Activated CD4-positive, alpha-beta T cell treated with anti-CD3 and anti-CD28 coated beads, Interleukin-2, amount 10 ng/mL, durations not matched to agents 7 days and 5 days (primary cell): ENCODE measurements at regions not wholly inside any gene's neighbourhood (a gene's known extent, or its start where the extent isn't known, plus 50 kb on each side); places are given as distances from the start of the nearest gene placed in this dataset.
"Not testable (repeated sequence)": the region's sequence is repeated elsewhere in the genome, so short reads cannot be mapped to it uniquely, and the experiment has no call there.

Experiments used
- CTCF ChIA-PET: fragments of 350-600 bp; sonication (Branson Sonifier 250); formaldehyde crosslinking; loops from one replicate; lab custom pipeline; 2021; ENCODE audit warnings: antibody characterized with exemption; lab: Charles Lee
- POLR2A ChIA-PET: fragments of 350-600 bp; sonication (Branson Sonifier 250); formaldehyde crosslinking; loops from one replicate; lab custom pipeline; 2021; ENCODE audit warnings: antibody characterized with exemption; lab: Charles Lee
- DNase-seq: peaks from one replicate; pipeline ENCODE4 v3.0.0-alpha.2; 2020
- H3K27ac Mint-ChIP-seq: one replicate; pipeline ENCODE4 v1.8.0; 2021; ENCODE audit warnings: mild to moderate bottlenecking, moderate library complexity, mixed read lengths
- H3K27me3 Mint-ChIP-seq: one replicate; pipeline ENCODE4 v1.8.0; 2021; ENCODE audit warnings: mixed read lengths
- H3K36me3 Mint-ChIP-seq: one replicate; pipeline ENCODE4 v1.8.0; 2021; ENCODE audit warnings: low read depth, mixed read lengths
- H3K4me1 Mint-ChIP-seq: one replicate; pipeline ENCODE4 v1.8.0; 2021; ENCODE audit warnings: mixed read lengths
- H3K4me3 Mint-ChIP-seq: one replicate; pipeline ENCODE4 v1.8.0; 2021; ENCODE audit warnings: mild to moderate bottlenecking, moderate library complexity, mixed read lengths
- H3K9me3 Mint-ChIP-seq: one replicate; pipeline ENCODE4 v1.8.0; 2021; ENCODE audit warnings: mixed read lengths

DNA sequence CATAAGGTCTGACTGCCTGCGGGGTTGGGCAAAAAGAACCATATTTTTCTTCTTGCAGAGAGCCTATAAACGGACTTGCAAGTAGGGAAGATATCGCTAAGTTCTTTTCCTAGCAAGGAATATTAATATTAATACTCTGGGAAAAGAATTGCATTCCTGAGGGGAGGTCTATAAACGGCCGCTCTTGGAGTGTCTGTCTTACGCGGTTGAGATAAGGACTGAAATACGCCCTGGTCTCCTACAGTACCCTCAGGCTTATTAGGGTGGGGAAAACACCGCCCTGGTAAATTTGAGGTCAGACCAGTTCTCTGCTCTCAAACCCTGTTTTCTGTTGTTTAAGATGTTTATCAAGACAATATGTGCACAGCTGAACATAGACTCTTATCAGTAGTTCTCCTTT is 349.3 kb downstream of the NAF1 start:
- CTCF ChIA-PET, DNase-seq, H3K36me3 Mint-ChIP-seq, POLR2A ChIA-PET, H3K27me3 Mint-ChIP-seq, H3K27ac Mint-ChIP-seq, H3K4me3 Mint-ChIP-seq, H3K4me1 Mint-ChIP-seq, H3K9me3 Mint-ChIP-seq: not testable (repeated sequence)

DNA sequence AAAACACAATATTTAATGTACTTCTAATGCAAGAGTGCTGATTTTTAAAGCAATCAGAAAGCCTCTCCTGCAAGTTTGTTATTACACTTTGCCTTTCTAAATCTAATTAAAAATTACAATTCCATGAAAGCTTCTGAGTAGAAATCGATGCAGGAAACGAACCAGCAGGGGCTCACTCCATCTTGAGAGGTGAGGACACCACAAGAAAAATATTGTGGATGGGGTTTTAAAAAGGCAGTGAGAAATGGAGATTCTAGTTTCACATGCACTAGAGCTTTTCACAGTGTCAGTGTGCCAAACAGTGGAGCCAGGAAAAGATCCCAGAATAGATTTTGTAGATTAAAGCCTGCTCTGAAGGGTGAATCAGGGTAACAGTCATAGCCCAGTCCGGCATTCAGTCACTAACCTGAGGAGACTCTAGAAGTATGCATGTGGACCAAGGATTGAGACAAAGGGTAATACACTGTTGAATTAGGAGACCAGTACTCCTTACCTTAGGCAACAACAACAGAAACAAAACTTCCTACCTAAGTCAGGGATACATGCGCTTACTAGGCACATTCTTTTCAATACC is 362.3 kb downstream of the NAF1 start:
- POLR2A ChIA-PET: no interaction called here
- Mint-ChIP-seq H3K27ac (no peak overlapping the region), H3K4me3 (no peak overlapping the region), H3K27me3 (no peaks in the 10 kb centered on the region), H3K36me3 (no peaks in the 10 kb centered on the region), H3K9me3 (peaks cover 4% of the 10 kb centered on the region), H3K4me1 (no peaks in the 10 kb centered on the region)
- CTCF ChIA-PET: no interaction called here
- DNase-seq: no peak

DNA sequence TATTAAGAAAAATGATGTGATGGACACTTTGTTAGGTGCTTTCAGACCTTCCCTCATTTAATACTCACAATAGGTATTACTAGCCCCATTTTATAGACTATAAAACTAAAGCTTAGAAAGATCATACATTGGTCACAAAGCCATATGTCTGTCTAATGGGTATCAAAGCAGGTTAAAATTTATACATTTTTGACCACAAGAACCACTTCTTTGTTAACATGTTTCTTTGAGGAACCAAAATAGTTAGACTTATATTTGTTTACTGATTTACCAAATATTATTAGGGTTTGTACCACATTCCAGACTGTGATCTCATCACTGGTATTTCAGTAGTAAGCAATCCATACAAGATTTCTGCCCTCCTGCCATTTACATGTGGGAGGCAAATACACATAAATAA is 363.3 kb downstream of the NAF1 start:
- no peak for DNase-seq
- Mint-ChIP-seq H3K27ac (no peak overlapping the region), H3K36me3 (no peaks in the 10 kb centered on the region), H3K4me3 (no peak overlapping the region), H3K4me1 (no peaks in the 10 kb centered on the region), H3K9me3 (peaks cover 4% of the 10 kb centered on the region), H3K27me3 (no peaks in the 10 kb centered on the region)
- ChIA-PET CTCF (no interaction called here), POLR2A (no interaction called here)

DNA sequence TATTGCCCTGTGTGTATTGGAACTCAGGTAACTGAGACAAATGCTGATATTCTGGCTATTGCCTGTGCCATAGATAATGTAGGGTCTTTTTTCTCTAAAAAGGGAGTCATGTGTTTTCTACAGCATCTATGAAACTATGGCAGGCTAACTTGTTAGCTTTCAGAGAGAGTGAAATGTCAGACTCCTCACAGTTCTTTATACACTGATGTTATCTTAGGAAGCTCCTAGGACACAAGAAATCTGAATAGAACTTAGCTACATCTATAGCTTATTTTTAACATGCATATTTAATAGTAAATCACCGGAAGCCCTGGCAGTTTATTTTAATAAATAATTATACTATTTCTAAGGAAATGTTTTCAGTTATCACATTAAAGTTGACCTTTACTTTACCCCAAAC is 369.6 kb downstream of the NAF1 start:
- Mint-ChIP-seq H3K27me3 (no peaks in the 10 kb centered on the region), H3K4me1 (no peaks in the 10 kb centered on the region), H3K27ac (no peak overlapping the region), H3K9me3 (peaks cover 4% of the 10 kb centered on the region), H3K4me3 (no peak overlapping the region), H3K36me3 (no peaks in the 10 kb centered on the region)
- ChIA-PET POLR2A (no interaction called here), CTCF (no interaction called here)
- DNase-seq: no peak

DNA sequence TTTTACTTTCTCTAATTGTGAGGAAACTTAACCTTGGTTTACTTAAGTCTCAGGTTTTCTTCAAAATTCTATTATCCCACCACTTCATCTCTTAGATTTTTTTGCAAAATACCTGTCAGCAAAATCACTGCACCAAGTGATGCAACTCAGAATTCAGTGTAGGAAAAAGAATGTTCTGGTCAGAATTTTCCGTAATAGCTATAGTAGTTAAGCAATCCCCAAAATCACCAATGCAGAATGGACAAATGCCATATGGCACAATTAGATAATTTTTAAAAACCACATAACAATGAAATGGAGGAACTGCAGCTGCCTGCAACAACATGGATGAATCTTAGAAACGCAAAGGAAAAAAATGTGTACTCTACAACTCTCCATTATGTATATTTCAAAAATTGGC is 373.1 kb downstream of the NAF1 start:
- no peaks in the 10 kb centered on the region for H3K36me3 Mint-ChIP-seq
- ChIA-PET POLR2A (no interaction called here), CTCF (no interaction called here)
- no peak overlapping the region for H3K27ac Mint-ChIP-seq
- H3K9me3 Mint-ChIP-seq: no peaks in the 10 kb centered on the region
- DNase-seq: no peak
- H3K4me3 Mint-ChIP-seq: no peak overlapping the region
- H3K4me1 Mint-ChIP-seq: no peaks in the 10 kb centered on the region
- H3K27me3 Mint-ChIP-seq: no peaks in the 10 kb centered on the region

DNA sequence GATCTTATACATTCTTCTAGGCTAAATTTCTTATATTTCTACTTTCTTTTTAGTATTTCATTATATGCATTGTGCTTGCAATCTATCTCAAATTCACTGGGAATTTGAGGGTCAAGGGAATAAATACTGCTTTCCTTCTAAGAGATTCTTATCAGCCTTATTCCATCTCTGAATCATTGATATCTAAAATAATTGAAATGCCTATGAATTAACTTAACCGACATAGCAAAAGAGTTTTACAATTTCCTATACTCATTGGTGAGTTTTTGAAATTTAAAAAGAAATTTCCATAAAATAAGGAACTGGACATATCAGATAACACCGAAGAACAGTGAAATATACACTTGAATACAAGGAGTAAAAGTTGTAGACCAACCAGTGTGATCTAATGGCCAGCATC is 373.7 kb downstream of the NAF1 start:
- Mint-ChIP-seq H3K9me3 (no peaks in the 10 kb centered on the region), H3K4me1 (no peaks in the 10 kb centered on the region), H3K36me3 (no peaks in the 10 kb centered on the region), H3K4me3 (no peak overlapping the region), H3K27ac (no peak overlapping the region), H3K27me3 (no peaks in the 10 kb centered on the region)
- CTCF ChIA-PET: no interaction called here
- POLR2A ChIA-PET: no interaction called here
- DNase-seq: no peak

DNA sequence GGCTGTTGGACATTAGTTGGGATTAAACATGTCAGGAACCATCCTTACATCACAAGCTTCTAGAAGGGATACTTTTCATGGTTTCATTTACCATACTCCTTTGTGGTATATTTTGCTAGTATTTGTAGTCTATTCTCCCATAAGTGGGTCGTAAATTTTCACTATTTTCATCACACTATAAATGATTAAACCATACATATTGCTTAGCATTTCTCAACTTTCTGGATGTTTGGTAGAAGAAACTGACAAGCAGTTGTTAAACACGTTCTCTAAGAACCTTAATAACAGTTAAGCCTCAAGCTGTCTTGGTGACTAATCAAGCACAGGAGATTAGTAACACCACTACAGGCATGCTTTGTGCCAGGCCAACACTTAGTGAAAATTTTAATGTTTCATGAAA is 375.5 kb downstream of the NAF1 start:
- Mint-ChIP-seq H3K36me3 (no peaks in the 10 kb centered on the region), H3K27ac (no peak overlapping the region), H3K4me3 (no peak overlapping the region), H3K9me3 (no peaks in the 10 kb centered on the region), H3K4me1 (no peaks in the 10 kb centered on the region), H3K27me3 (no peaks in the 10 kb centered on the region)
- no peak for DNase-seq
- ChIA-PET POLR2A (no interaction called here), CTCF (no interaction called here)

DNA sequence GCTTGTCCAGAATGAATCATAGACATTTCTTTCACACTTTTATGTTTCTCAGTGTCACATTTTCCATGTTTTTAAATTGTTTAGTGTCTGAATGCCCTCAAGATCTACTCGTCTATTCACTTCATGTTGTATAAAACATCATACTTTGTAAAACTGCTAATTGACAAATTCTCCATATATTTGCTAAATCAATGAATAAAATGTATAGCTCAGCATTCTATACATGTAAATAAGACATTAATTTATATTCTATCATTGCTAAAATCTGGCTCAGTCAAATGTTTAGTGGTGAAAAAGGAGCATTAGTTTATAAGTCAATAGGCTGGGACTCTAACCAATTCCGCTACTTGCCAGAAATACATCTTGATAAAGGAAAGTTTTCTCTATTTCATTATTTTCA is 379.6 kb downstream of the NAF1 start:
- Mint-ChIP-seq H3K4me3 (no peak overlapping the region), H3K27ac (no peak overlapping the region), H3K4me1 (no peaks in the 10 kb centered on the region), H3K36me3 (no peaks in the 10 kb centered on the region), H3K9me3 (no peaks in the 10 kb centered on the region), H3K27me3 (no peaks in the 10 kb centered on the region)
- CTCF ChIA-PET: no interaction called here
- POLR2A ChIA-PET: no interaction called here
- DNase-seq: no peak

DNA sequence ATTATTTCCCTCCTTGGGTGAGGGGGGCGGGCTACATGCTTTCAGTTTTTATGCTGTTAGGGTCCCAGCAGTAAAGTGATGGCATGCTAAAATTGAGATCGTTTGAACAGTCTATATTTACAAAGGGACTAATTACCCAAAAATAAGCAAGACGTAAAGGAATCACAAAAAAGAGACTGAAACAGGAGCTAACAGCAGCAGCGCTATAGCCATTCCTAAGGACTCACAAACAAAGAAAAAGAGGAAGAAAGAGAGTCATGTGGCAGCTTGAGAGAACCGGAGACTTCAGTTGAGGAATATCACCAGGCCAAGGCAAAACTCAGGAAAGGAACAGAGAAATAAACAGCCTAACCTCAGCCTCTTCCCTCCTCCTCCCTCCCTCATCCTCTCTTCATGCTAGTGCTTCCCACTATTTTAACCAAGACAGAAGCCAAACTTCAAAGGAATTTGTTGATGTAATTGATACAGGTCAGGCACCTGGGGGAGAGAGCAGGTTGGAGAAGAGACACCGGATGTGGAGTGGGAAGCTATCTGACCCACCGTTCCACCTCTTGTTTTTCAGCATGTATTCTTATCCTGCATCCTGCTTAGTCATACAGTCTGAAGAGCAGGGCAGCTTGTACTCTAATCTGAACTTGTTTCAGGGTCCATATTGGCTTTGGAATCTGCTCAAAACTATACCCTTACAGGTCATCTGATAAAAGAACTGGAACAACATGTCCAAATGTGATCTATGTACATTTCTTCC is 383.7 kb downstream of the NAF1 start:
- Mint-ChIP-seq H3K4me3 (no peak overlapping the region), H3K9me3 (no peaks in the 10 kb centered on the region), H3K27ac (no peak overlapping the region), H3K36me3 (no peaks in the 10 kb centered on the region), H3K4me1 (no peaks in the 10 kb centered on the region), H3K27me3 (no peaks in the 10 kb centered on the region)
- POLR2A ChIA-PET: no interaction called here
- CTCF ChIA-PET: no interaction called here
- no peak for DNase-seq

DNA sequence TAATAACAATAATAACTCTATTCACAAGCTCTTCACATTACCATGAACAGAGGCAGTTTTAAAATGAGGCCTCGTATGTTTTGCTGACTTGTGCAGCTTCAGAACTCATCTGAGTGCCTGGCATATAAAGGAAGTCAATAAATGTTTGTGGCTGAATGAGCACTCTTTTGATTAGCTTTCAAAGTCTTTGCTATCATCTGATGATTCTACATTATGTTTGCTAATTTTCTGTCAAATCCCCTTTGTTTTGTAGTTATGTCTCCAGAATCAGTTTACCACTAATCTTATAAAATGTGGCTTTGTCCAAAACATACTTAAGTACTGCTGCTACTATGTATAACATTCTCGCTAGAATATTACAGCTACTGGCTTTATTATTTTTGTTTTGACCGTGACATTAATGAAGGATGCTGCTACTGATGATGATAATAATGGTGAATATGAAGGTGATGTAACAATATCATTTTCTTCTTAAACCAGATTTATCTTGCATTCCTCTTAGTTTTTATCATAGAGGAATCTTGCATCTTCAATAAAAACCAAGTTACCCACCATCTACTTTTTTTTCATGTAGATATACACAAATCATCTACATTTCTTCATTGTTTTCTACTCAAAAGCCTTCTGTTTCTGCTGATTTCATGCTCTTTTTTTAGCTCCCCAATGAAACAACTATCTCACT is 384.5 kb downstream of the NAF1 start:
- H3K9me3 Mint-ChIP-seq: no peaks in the 10 kb centered on the region
- no peaks in the 10 kb centered on the region for H3K4me1 Mint-ChIP-seq
- H3K4me3 Mint-ChIP-seq: no peak overlapping the region
- no peaks in the 10 kb centered on the region for H3K36me3 Mint-ChIP-seq
- ChIA-PET POLR2A (no interaction called here), CTCF (no interaction called here)
- H3K27ac Mint-ChIP-seq: no peak overlapping the region
- H3K27me3 Mint-ChIP-seq: no peaks in the 10 kb centered on the region
- DNase-seq: no peak

DNA sequence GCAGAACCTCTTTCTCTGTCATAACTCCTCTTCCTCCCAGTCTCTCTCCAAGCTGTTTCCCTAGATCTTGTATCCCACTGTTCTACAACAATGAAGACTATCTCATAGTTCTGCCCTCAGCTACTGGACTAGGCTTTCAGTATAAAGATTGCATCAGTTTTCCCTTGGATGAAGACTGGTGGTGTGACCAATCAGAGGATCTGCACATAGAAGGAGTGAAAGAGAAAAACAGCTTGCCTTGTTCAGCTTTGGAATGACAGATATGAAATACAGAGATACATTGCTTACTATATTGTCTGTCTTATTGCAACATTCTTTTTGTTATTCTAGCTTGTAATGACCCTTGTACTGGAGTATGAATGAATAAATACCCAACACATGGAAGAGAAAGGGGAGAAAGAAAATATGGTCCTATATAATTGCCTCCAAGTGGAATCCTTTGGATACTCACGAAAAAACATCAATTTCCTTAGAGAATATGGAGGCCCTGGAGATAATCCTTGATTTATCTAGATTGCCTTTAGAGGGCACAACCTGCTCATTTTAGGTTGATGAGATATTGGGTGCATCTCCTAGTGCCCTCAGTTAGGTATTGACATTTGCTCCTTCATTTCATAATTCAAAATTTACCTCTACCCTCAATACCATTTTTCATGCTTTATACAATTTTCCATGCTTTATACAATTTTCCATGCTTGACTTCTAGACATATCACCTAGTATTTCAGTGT is 395.8 kb downstream of the NAF1 start:
- H3K9me3 Mint-ChIP-seq: no peaks in the 10 kb centered on the region
- no peak for DNase-seq
- POLR2A ChIA-PET: no interaction called here
- no peaks in the 10 kb centered on the region for H3K27me3 Mint-ChIP-seq
- H3K27ac Mint-ChIP-seq: no peak overlapping the region
- no peak overlapping the region for H3K4me3 Mint-ChIP-seq
- CTCF ChIA-PET: no interaction called here
- H3K4me1 Mint-ChIP-seq: no peaks in the 10 kb centered on the region
- H3K36me3 Mint-ChIP-seq: no peaks in the 10 kb centered on the region

DNA sequence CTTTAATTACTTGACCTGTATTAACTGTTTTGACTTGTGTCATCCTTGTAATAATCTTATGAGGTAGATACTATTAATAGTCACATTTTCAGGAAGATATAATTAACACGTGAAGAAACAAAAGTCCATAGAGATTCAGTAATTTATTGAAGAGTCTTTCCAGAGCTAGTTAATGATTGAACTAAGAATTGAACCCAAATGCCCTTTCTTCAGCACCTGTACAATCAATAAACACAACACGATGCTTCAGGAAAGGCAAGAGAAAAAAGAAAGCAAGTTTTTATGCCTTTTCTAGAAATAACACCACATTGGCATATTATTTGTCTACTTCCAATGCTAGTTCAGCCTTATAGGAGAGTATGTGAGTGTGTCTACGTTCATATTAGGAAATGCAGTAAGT is 399.6 kb downstream of the NAF1 start:
- no peaks in the 10 kb centered on the region for H3K9me3 Mint-ChIP-seq
- no peaks in the 10 kb centered on the region for H3K27me3 Mint-ChIP-seq
- DNase-seq: no peak
- ChIA-PET CTCF (no interaction called here), POLR2A (no interaction called here)
- H3K4me3 Mint-ChIP-seq: no peak overlapping the region
- H3K36me3 Mint-ChIP-seq: no peaks in the 10 kb centered on the region
- no peaks in the 10 kb centered on the region for H3K4me1 Mint-ChIP-seq
- H3K27ac Mint-ChIP-seq: no peak overlapping the region

DNA sequence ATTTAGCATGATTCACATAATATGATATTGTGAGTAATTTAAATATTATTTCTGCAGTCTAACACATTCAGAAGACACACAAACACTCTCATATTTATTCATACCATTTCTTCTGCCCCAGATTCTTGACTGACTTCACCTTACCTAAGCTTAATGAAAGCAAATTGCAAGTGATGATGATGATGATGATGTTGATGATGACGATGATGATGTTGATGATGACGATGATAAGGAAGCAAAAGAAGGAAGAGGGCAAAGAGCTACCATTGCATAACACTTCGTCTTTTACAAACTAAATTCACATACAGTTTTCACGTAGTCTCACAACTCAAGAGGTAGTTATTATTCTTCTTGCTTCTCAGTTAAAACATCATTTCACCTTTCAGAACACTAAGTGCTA is 404.7 kb downstream of the NAF1 start:
- Mint-ChIP-seq H3K27ac (no peak overlapping the region), H3K36me3 (no peaks in the 10 kb centered on the region)

More for the DNA sequence above, 404.7 kb downstream of the NAF1 start:
- Mint-ChIP-seq H3K27me3 (no peaks in the 10 kb centered on the region), H3K9me3 (no peaks in the 10 kb centered on the region), H3K4me1 (no peaks in the 10 kb centered on the region), H3K4me3 (no peak overlapping the region)
- DNase-seq: no peak
- ChIA-PET CTCF (no interaction called here), POLR2A (no interaction called here)
